Neuronal stem cell (in vitro differentiated cells): ENCODE measurements at regions not wholly inside any gene's neighbourhood (a gene's known extent, or its start where the extent isn't known, plus 50 kb on each side); places are given as distances from the start of the nearest gene placed in this dataset.

Experiments
- DNase-seq: peaks from one replicate; pipeline ENCODE4 v3.0.0-alpha.2; 2013; ENCODE audit warnings: low spot score
- H2AFZ ChIP-seq: one replicate; pipeline ENCODE4 v1.6.1; 2013; ENCODE audit warnings: mild to moderate bottlenecking, low read length, inconsistent platforms
- H2AK5ac ChIP-seq: 2 replicates; pipeline ENCODE4 v1.6.1; 2013; ENCODE audit warnings: low read depth, mild to moderate bottlenecking, inconsistent platforms, low read length, moderate library complexity, mixed read lengths
- H2BK120ac ChIP-seq: 2 replicates; pipeline ENCODE4 v1.6.1; 2013; ENCODE audit warnings: low read depth, mild to moderate bottlenecking, inconsistent platforms, low read length, moderate library complexity, mixed read lengths
- H2BK12ac ChIP-seq: one replicate; pipeline ENCODE4 v1.6.1; 2013; ENCODE audit warnings: low read length, inconsistent platforms
- H2BK15ac ChIP-seq: 2 replicates; pipeline ENCODE4 v1.6.1; 2013; ENCODE audit warnings: mild to moderate bottlenecking, low read length, inconsistent platforms, mixed read lengths
- H2BK5ac ChIP-seq: one replicate; pipeline ENCODE4 v1.6.1; 2013; ENCODE audit warnings: inconsistent platforms, mild to moderate bottlenecking, low read length, moderate library complexity
- H3K14ac ChIP-seq: one replicate; pipeline ENCODE4 v1.6.1; 2013; ENCODE audit warnings: low read length, inconsistent platforms
- H3K18ac ChIP-seq: 2 replicates; pipeline ENCODE4 v1.6.1; 2013; ENCODE audit warnings: low read length, inconsistent platforms
- H3K23ac ChIP-seq: 2 replicates; pipeline ENCODE4 v1.6.1; 2013; ENCODE audit warnings: low read depth, mild to moderate bottlenecking, mixed read lengths, low read length, inconsistent platforms; ENCODE audit not compliant: poor library complexity
- H3K27ac ChIP-seq: replicated peaks from 3 replicates; pipeline ENCODE4 v1.5.1; 2013; ENCODE audit warnings: low read length, inconsistent platforms
- H3K27me3 ChIP-seq, 3 experiments: 2 replicates each; pipeline ENCODE4 v1.6.1; 2013; ENCODE audit warnings: low read length in 3 of 3, mild to moderate bottlenecking in 2 of 3, inconsistent platforms in 1 of 3, low read depth in 1 of 3, mixed read lengths in 1 of 3, moderate library complexity in 1 of 3; ENCODE audit not compliant: control insufficient read depth in 3 of 3, insufficient read depth in 3 of 3
- H3K36me3 ChIP-seq, 2 donors: replicated peaks in 1 of 2; 2 replicates each; pipeline ENCODE4 v1.6.1; 2013; ENCODE audit warnings: low read length in 2 of 2; ENCODE audit not compliant: control insufficient read depth in 2 of 2, insufficient read depth in 2 of 2
- H3K4ac ChIP-seq: 2 replicates; pipeline ENCODE4 v1.6.1; 2013; ENCODE audit warnings: inconsistent platforms, mild to moderate bottlenecking, low read length, moderate library complexity
- H3K4me1 ChIP-seq, 2 donors: 1 replicate in 1 of 2; 2 replicates in 1 of 2; pipeline ENCODE4 v1.6.1; 2013; ENCODE audit warnings: low read length in 2 of 2, low read depth in 1 of 2; ENCODE audit not compliant: control insufficient read depth in 2 of 2, insufficient read depth in 1 of 2
- H3K4me2 ChIP-seq: one replicate; pipeline ENCODE4 v1.6.1; 2013; ENCODE audit warnings: mild to moderate bottlenecking, low read length, inconsistent platforms; ENCODE audit not compliant: insufficient read depth, poor library complexity, severe bottlenecking
- H3K4me3 ChIP-seq, 2 donors: 2 replicates each; pipeline ENCODE4 v1.5.1; 2013; ENCODE audit warnings: low read length in 2 of 2, mild to moderate bottlenecking in 2 of 2, inconsistent platforms in 1 of 2, moderate library complexity in 1 of 2
- H3K79me1 ChIP-seq: one replicate; pipeline ENCODE4 v1.6.1; 2013; ENCODE audit warnings: low read depth, mild to moderate bottlenecking, inconsistent platforms, low read length, moderate library complexity
- H3K9ac ChIP-seq: one replicate; pipeline ENCODE4 v1.6.1; 2013; ENCODE audit warnings: mild to moderate bottlenecking, low read depth, low read length, inconsistent platforms; ENCODE audit not compliant: poor library complexity
- H3K9me3 ChIP-seq, 2 donors: replicated peaks in 1 of 2; 2 replicates each; pipeline versions ENCODE3 to v1.6.1; 2013; ENCODE audit warnings: low read length in 2 of 2, mild to moderate bottlenecking in 2 of 2, inconsistent platforms in 1 of 2, low read depth in 1 of 2, mixed read lengths in 1 of 2, moderate library complexity in 1 of 2; ENCODE audit not compliant: control insufficient read depth in 2 of 2, insufficient read depth in 1 of 2
- H4K8ac ChIP-seq: one replicate; pipeline ENCODE4 v1.6.1; 2013; ENCODE audit warnings: low read depth, mild to moderate bottlenecking, inconsistent platforms, low read length, moderate library complexity
- H4K91ac ChIP-seq: one replicate; pipeline ENCODE4 v1.6.1; 2013; ENCODE audit warnings: low read length, low read depth, mild to moderate bottlenecking, inconsistent platforms; ENCODE audit not compliant: poor library complexity
- WGBS, 2 donors: extraction: QIAGEN DNeasy Blood & Tissue Kit; methylation state at CpG; one replicate each; pipeline ENCODE4 v1.1.7; 2013; ENCODE audit warnings: missing lambda C conversion rate in 2 of 2, mixed read lengths in 1 of 2; ENCODE audit not compliant: insufficient read length in 2 of 2, insufficient replicate concordance in 1 of 2; ENCODE audit errors: extremely low coverage in 2 of 2; 5-methylcytosine and 5-hydroxymethylcytosine counted together

- H3K36me3 ChIP-seq = no peaks in the 10 kb centered on the region
- H2BK5ac ChIP-seq = no peak overlapping the region
- no peak overlapping the region for H3K23ac ChIP-seq
- H3K4ac ChIP-seq = no peak overlapping the region
- no peak overlapping the region for H2BK15ac ChIP-seq
- no peaks in the 10 kb centered on the region for H3K9me3 ChIP-seq
- no peak overlapping the region for H2AK5ac ChIP-seq
- H3K27me3 ChIP-seq = no peaks in the 10 kb centered on the region
- H3K9ac ChIP-seq = no peak overlapping the region
- H2BK120ac ChIP-seq = no peak overlapping the region
- no peak overlapping the region for H4K91ac ChIP-seq
- H3K18ac ChIP-seq = no peak overlapping the region
- H3K79me1 ChIP-seq = no peaks in the 10 kb centered on the region
- no peak overlapping the region for H3K27ac ChIP-seq
- H3K14ac ChIP-seq = no peak overlapping the region
- no peak overlapping the region for H2AFZ ChIP-seq
- no CpG with 5 or more reads among the region's 1 CpG for WGBS, 2 donors
- peaks cover 0 to 2% of the 10 kb centered on the region in 2 donors for H3K4me1 ChIP-seq
- no peak for DNase-seq
- H4K8ac ChIP-seq = no peak overlapping the region
- H3K4me3 ChIP-seq = no peak overlapping the region
- no peak overlapping the region for H2BK12ac ChIP-seq
- H3K4me2 ChIP-seq = no peak overlapping the region
Observed at GRCh38 chr21:35195232-35195631, 146.1 kb upstream of the RUNX1 start.

- H3K9me3 ChIP-seq = no peaks in the 10 kb centered on the region
- no peak overlapping the region for H3K18ac ChIP-seq
- H3K4me3 ChIP-seq = no peak overlapping the region
- no peak overlapping the region for H4K8ac ChIP-seq
- H2AK5ac ChIP-seq = no peak overlapping the region
- H3K4me1 ChIP-seq = peaks cover 0 to 2% of the 10 kb centered on the region in 2 donors
- no peak overlapping the region for H2BK12ac ChIP-seq
- no peak overlapping the region for H2BK15ac ChIP-seq
- no peak overlapping the region for H3K4me2 ChIP-seq
- H3K23ac ChIP-seq = no peak overlapping the region
- H3K27ac ChIP-seq = no peak overlapping the region
- no peak for DNase-seq
- no peaks in the 10 kb centered on the region for H3K79me1 ChIP-seq
- no peak overlapping the region for H3K14ac ChIP-seq
- H2BK5ac ChIP-seq = no peak overlapping the region
- H3K27me3 ChIP-seq = no peaks in the 10 kb centered on the region
- H4K91ac ChIP-seq = no peak overlapping the region
- H3K36me3 ChIP-seq = no peaks in the 10 kb centered on the region
- no peak overlapping the region for H3K9ac ChIP-seq
- H3K4ac ChIP-seq = no peak overlapping the region
- H2AFZ ChIP-seq = no peak overlapping the region
- H2BK120ac ChIP-seq = no peak overlapping the region
Observed at GRCh38 chr21:35191754-35192153, 142.7 kb upstream of the RUNX1 start.

GRCh38 chr21:35191128-35191527 lies 142.0 kb upstream of the RUNX1 start:
- Histone ChIP-seq H3K27me3 (no peaks in the 10 kb centered on the region), H3K14ac (no peak overlapping the region), H3K4me1 (peaks cover 0 to 2% of the 10 kb centered on the region in 2 donors), H2BK15ac (no peak overlapping the region), H2BK12ac (no peak overlapping the region), H3K36me3 (no peaks in the 10 kb centered on the region), H4K91ac (no peak overlapping the region), H3K79me1 (no peaks in the 10 kb centered on the region), H3K23ac (no peak overlapping the region), H2BK5ac (no peak overlapping the region), H3K4me2 (no peak overlapping the region), H4K8ac (no peak overlapping the region), H3K18ac (no peak overlapping the region), H2AFZ (no peak overlapping the region), H3K9ac (no peak overlapping the region), H3K9me3 (no peaks in the 10 kb centered on the region), H2BK120ac (no peak overlapping the region), H3K27ac (no peak overlapping the region), H3K4me3 (no peak overlapping the region), H3K4ac (no peak overlapping the region), H2AK5ac (no peak overlapping the region)
- WGBS, 2 donors = no CpG with 5 or more reads among the region's 6 CpGs
- no peak for DNase-seq

- no peak overlapping the region for H2AFZ ChIP-seq
- no peak overlapping the region for H2BK12ac ChIP-seq
- no peaks in the 10 kb centered on the region for H3K36me3 ChIP-seq
- DNase-seq = no peak
- no peak overlapping the region for H2BK15ac ChIP-seq
- H3K4me2 ChIP-seq = no peak overlapping the region
- H3K27me3 ChIP-seq = no peaks in the 10 kb centered on the region
- no peak overlapping the region for H2BK5ac ChIP-seq
- no peak overlapping the region for H2BK120ac ChIP-seq
- H3K18ac ChIP-seq = no peak overlapping the region
- no peak overlapping the region for H3K23ac ChIP-seq
- H3K4ac ChIP-seq = no peak overlapping the region
- H4K91ac ChIP-seq = no peak overlapping the region
- no peak overlapping the region for H3K14ac ChIP-seq
- H3K9me3 ChIP-seq = no peaks in the 10 kb centered on the region
- H3K4me1 ChIP-seq = peaks cover 0 to 2% of the 10 kb centered on the region in 2 donors
- no peak overlapping the region for H3K9ac ChIP-seq
- no peaks in the 10 kb centered on the region for H3K79me1 ChIP-seq
- no peak overlapping the region for H2AK5ac ChIP-seq
- H4K8ac ChIP-seq = no peak overlapping the region
- WGBS, 2 donors = no CpG with 5 or more reads among the region's 5 CpGs
- no peak overlapping the region for H3K27ac ChIP-seq
- H3K4me3 ChIP-seq = no peak overlapping the region
Observed at GRCh38 chr21:35190201-35190701, 141.1 kb upstream of the RUNX1 start.
